ENCODE measurements at regions not wholly inside any gene's neighbourhood (a gene's known extent, or its start where the extent isn't known, plus 50 kb on each side); places are given as distances from the start of the nearest gene placed in this dataset.

DNA sequence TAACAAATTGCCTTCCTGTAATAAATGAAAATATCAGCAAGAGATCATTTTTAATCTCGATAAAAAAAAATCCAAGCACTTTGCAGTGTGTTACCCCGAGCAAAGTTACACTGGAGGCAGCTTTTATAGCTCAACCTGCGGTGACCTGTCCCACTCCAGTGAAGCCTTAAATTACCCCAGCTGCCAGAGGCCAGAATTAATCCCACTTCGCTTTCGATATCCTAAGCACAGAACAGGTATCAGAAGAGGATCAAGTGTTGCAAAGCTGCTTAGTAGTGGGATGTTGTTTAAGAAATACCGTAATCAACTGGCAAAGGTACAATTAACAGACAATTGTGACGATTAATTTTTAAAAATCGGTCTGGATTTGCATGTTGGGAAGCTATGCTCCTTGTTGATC, 314.0 kb downstream of the AGTPBP1 start:
- DNase-seq, result no peak

- DNase-seq, result no peak
These were observed 316.6 kb downstream of the AGTPBP1 start for GRCh38 chr9:85425153-85425611.

DNA sequence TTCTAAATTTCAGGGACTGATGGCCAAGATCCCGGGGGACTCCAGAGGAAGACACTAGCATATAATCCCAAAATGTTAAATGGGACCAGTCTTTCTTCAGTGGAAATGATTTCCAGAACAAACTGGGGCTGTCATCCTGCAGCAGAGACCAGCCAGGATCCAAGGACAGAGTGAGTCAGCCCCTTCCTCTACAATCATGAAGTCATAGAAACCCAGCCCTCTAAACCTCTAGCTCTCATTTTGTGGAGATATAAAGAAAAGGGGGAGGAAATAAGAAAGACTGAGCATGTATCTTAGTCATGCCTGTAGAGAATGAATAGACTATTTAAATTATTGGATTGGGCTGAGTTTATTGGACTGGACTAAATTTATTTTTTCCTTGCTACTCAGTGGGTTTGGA, 318.3 kb downstream of the AGTPBP1 start:
- no peak for DNase-seq

DNA sequence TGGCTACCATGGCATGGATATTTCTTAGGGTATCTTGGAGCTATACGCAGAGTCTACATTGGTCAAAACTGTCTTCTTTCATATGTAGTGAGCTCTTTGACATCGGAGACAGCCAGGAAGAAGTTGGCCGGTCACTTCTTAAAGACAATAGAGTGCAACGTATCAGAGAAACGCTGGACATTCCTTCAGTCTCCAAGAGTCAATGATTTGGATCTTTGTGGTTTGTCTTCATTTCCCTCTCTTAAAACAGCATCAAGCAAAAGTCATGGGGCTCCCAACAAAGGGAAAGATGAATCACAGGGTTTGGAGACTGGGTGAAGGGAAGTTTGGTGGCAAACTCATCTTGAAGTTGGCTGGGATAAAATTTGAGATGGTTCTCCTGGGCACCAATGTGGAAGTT, 320.1 kb downstream of the AGTPBP1 start:
- no peak for DNase-seq

GRCh38 chr9:85420750-85421149, 321.0 kb downstream of the AGTPBP1 start:
- no peak for DNase-seq

DNA sequence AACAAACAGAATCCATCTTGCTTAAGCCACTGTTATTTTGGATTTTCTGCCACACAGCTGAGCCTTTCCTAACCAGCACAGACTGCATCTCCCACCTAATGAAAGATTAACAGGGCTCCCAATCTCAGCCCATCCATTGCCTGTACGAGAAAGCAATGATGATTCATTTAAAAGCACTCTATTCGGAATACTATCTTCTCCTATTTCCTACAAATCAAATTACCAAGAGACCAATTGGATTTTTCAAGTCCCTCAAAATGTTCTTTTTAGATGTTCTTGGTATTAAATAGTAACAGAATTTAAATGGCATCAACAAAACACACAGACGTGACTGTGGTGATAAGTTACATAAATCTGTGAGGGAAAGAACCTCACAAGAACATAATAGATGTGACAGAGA, 324.1 kb downstream of the AGTPBP1 start:
- DNase-seq, result no peak

- DNase-seq, result no peak
These were observed 325.0 kb downstream of the AGTPBP1 start for GRCh38 chr9:85416715-85417114.

DNA sequence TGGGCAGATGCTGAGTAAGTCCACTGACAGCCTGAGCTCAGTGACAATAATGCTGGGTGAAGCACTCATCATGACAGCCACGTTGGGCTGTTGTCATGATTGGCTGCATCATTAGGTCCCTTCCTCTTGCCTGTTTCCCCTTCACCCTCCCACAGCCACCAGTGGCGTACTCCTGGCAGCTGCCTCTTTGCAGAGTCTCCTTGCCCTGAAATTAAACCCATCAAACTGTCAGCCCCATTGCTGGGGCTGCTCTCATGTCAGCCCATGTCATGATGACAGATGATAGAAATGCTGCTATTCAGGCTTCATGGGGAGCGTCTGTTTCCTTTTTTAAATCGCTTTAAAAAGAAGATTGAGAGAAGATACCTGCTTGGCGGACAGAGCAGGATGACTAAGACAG, 327.4 kb downstream of the AGTPBP1 start:
- DNase-seq, result no peak

GRCh38 chr9:85408494-85408893, 333.3 kb downstream of the AGTPBP1 start:
- DNase-seq, result no peak

DNA sequence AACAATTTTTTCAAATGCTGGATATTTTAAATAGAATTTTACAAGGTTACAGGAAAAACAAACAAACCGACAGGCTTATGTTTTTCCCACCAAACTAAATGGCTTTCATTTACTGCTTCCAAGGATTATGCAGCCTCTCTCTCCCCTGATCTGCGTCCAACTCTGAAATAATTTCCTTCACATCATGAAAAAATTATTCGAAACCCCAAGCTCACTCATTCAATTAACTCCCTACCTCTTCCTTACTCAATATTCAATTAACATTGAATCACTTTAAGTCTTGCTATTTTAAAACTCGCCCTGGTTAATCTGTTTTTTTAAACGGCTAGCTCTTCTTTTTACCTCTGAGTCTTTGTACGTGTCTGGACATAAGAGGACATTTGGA, 336.2 kb downstream of the AGTPBP1 start:
- DNase-seq, result no peak

DNA sequence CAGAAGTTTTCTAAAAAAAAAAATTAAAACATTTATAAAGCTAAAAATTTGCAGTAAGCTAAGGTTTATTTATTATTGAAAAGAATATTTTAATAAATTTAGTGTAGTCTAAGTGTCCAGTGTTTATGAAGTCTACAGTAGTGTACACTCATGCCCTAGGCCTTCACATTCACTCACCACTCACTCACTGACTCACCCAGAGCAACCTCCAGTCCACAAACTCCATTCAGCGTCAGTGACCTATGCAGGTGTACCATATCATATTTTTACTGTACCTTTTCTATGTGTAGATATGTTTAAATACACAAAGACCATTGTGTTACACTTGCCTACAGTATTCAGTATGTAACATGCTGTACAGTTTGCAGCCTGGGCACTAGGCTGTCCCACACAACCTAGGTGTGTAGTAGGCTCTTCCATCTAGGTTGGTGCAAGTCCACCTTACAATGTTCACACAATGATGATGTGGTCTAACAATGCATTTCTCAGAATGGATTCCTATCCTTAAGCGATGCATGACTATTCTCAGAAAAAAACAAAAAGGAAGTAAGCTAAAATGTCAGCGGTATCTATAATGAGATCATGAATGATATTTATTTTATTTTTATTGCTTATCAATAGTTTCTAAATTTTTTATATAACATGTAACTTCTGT, 336.7 kb downstream of the AGTPBP1 start:
- no peak for DNase-seq

- DNase-seq, result no peak
These were observed 339.2 kb downstream of the AGTPBP1 start for GRCh38 chr9:85402551-85402950.

DNA sequence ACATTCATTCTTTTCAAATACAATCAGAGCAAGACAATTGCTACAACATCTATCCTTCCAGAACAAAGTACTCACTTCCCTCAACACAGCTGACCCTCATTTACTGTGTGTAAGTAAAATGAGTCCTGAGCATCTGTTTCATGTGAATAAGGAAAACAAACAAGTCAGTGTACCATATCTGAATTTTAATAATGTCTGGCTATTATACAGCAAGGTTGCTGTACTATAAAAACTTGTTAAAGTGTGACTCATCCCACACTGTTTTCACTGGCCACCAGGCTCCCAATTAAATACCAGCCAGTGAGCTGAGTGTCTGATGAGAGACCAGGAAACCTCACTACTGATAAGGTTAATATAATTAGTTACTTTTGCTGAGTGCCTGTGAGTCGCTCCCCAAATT, 339.8 kb downstream of the AGTPBP1 start:
- DNase-seq, result no peak

GRCh38 chr9:85397005-85397404, 344.7 kb downstream of the AGTPBP1 start:
- no peak for DNase-seq

DNA sequence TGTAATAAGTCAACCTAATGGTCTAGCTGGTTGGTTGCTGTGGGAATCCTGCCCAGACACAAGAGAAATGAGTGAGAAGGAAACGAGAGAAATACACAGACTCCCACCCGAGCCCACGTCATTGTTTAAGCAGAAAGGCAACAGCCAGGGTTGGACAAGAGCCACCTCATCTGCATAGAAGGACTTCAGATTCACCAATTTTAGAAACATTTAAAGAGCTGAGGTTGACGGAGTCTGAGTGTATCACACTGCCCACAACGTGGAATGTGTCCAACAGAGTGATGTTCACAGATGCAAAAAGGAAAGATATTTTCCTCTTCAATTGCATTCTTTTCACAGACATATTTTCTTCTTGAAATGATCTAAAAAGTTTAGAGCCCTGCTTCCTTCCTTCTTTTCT, 349.5 kb downstream of the AGTPBP1 start:
- DNase-seq, result no peak

GRCh38 chr9:85377731-85378289, 363.9 kb downstream of the AGTPBP1 start:
- no peak for DNase-seq

DNA sequence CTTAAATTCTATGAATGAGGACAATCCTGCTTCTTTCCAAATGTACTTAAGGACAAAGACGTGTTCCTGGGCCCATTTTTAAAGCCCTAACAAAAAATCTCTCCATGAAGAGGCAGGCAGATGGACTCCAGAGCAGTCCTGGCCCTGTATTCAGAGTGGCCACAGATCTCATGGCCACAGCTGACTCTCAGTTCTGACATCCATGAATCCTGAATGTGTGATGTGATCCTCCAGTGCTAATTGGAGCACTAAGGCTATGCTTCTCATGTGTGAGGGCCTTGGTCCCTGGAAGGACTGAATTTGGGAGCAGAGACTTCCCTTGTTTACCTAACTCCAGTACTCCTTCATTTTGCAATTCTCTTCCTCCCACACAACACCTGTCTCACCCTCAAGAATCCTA, 373.0 kb downstream of the AGTPBP1 start:
- no peak for DNase-seq

- DNase-seq, result no peak
These were observed 382.6 kb downstream of the AGTPBP1 start for GRCh38 chr9:85359161-85359560.

DNA sequence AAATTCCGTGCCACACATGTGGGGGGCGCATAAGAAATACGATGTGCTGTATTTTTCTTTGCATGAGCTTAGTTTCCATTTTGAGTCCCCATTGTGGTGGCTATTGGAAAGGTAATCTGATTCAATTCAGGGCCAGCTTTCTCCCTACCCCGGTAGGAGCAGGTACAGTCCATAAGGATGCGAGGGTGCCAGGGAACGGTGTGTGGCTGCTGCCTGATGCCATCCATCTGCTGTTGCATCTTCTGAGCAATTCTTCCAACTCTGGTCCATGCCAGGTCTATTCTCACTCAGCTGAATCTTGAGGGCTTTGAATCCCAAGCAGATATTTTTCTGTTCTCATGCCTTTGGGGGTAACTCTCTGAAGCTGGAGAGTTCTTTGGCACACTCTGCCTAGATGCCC, 392.7 kb downstream of the AGTPBP1 start:
- no peak for DNase-seq

GRCh38 chr9:85347541-85347940, 394.2 kb downstream of the AGTPBP1 start:
- no peak for DNase-seq

GRCh38 chr9:85344901-85345300, 396.9 kb downstream of the AGTPBP1 start:
- no peak for DNase-seq

DNA sequence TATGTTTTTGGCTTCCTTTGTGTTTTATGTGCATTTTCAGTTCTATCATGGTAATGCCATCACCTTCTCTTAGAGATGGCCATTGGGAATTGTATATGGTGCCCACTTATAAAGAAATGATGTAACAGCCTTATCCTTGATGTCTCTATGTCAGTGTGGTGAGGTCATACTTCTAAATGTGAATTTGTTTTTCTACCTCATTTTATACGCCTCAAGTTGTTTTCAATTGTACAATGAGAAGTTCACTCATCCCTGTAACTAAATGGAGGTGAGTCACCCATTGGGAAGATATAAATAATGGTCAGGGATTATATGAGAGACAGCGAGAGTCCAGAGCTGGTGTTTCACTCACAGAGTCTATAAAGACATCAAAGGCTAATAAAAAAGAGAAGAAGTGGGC, 402.4 kb downstream of the AGTPBP1 start:
- DNase-seq, result no peak

GRCh38 chr9:85334228-85334627, 407.5 kb downstream of the AGTPBP1 start:
- DNase-seq, result no peak

DNA sequence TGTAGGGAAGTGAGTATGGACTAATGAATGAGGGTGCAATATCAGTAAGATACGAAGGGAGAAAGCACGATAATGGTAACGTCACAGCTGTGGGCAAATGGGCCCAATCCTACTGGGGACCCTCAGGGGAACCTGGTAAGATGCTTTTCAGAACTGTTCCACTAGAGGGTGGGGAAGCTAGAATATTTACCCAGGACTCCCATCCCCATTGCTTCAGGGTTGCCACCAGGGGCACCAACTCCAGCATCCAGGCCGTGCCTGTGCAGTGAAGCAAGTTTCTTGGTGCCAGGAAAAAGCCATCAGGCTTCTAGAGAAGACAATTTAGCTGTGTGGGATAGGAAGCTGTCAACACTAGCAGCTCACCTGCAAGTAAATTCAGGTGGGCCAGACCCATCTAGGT, 409.3 kb downstream of the AGTPBP1 start:
- no peak for DNase-seq

GRCh38 chr9:85331626-85332025, 410.1 kb downstream of the AGTPBP1 start:
- no peak for DNase-seq

Data from CD4-positive, alpha-beta T cell treated with Interferon gamma for 1 hour (primary cell).